ENCODE measurements at regions not wholly inside any gene's neighbourhood (a gene's known extent, or its start where the extent isn't known, plus 50 kb on each side); places are given as distances from the start of the nearest gene placed in this dataset.

DNA sequence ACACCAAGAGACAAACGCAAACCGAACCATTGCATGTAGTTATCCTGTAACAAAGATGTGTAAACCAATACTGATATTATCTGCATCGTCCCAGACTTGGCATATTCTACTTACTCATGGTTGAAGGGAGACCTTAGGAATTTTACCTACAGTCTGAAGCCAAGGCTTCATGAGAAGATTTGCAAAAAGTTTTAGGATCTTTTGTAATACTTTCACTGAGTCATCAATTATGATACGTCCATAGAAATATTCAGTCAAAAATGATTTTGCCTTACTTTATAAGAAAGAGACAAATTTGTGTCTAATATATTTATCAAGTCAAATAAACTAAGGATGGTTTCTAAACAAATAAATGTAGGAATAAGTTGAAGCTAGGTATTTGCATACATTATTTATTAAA lies 1176.1 kb upstream of the ADGRL2 start:
- H3K4me2 ChIP-seq (ENCODE audit: insufficient read depth in 1 of 2, low read depth in 2 of 2, low read length in 2 of 2): no peak overlapping the region
- POLR2A ChIA-PET (ENCODE audit: partially characterized antibody): no interaction called here
- H4K91ac ChIP-seq (replicated peaks; ENCODE audit: insufficient read length, low read length): no peak overlapping the region
- H3K36me3 ChIP-seq (ENCODE audit: control insufficient read depth in 2 of 4, insufficient read depth in 4 of 4, low read length in 3 of 4): no peaks in the 10 kb centered on the region
- no peak overlapping the region for H3K23ac ChIP-seq (ENCODE audit: insufficient read length)
- no peak overlapping the region for H2BK120ac ChIP-seq (replicated peaks; ENCODE audit: low read depth, low read length)
- 69% methylated on average over 4 of the region's 4 CpGs; no CpG with 5 or more reads in 1 of the 2 experiments for WGBS, 2 experiments (ENCODE audit: extremely low coverage in 1 of 2, insufficient coverage in 1 of 2, insufficient read length in 1 of 2, insufficient replicate concordance in 2 of 2, low coverage in 1 of 2, low lambda C conversion rate in 2 of 2, missing lambda C conversion rate in 1 of 2)
- no peaks in the 10 kb centered on the region for H3K4me1 ChIP-seq (replicated peaks in 1 of 4; ENCODE audit: control insufficient read depth in 3 of 4, insufficient read depth in 4 of 4, low read length in 3 of 4)
- H3K4me3 ChIP-seq (ENCODE audit: extremely low read depth in 1 of 4, insufficient read depth in 2 of 4, low read depth in 3 of 4, low read length in 4 of 4): no peak overlapping the region
- no peak overlapping the region for H3K56ac ChIP-seq (replicated peaks; ENCODE audit: insufficient read length, low read depth, low read length)
- no peaks in the 10 kb centered on the region for H3K27me3 ChIP-seq (replicated peaks in 1 of 4; ENCODE audit: control insufficient read depth in 3 of 4, extremely low read depth in 1 of 4, insufficient read depth in 3 of 4, low read length in 3 of 4)
- no peak overlapping the region for H4K5ac ChIP-seq (ENCODE audit: insufficient read length, low read depth, low read length)
- no peak overlapping the region for H3K4ac ChIP-seq (replicated peaks; ENCODE audit: insufficient read length, low read depth, low read length)
- H3K27ac ChIP-seq (ENCODE audit: low read depth, low read length): no peak overlapping the region
- H2BK20ac ChIP-seq (ENCODE audit: low read length): no peak overlapping the region
- no peak overlapping the region for H3K14ac ChIP-seq (ENCODE audit: insufficient read length)
- H2BK5ac ChIP-seq (ENCODE audit: low read depth, low read length): no peak overlapping the region
- no peak for DNase-seq (ENCODE audit: low read depth in 1 of 2, low spot score in 2 of 2)
- H4K8ac ChIP-seq (ENCODE audit: extremely low read depth, insufficient read depth, low read length): no peak overlapping the region
- no peak overlapping the region for H2BK15ac ChIP-seq (ENCODE audit: low read length)
- no peaks in the 10 kb centered on the region for H3K79me1 ChIP-seq (ENCODE audit: low read depth, low read length)
- H4K20me1 ChIP-seq (replicated peaks in 1 of 2; ENCODE audit: control insufficient read depth in 1 of 2, insufficient read depth in 2 of 2, low read length in 2 of 2): no peaks in the 10 kb centered on the region
- no peaks in the 10 kb centered on the region for H3K79me2 ChIP-seq (ENCODE audit: control insufficient read depth in 1 of 2, insufficient read depth in 2 of 2, low read length in 2 of 2)
- peaks cover 0 to 5% of the 10 kb centered on the region in 2 experiments; a peak in 2 of 4 replicates for H3K9me3 ChIP-seq (ENCODE audit: insufficient read depth in 2 of 2, low read depth in 1 of 2, low read length in 1 of 2)
- no peak overlapping the region for H3K9ac ChIP-seq (replicated peaks in 1 of 4; ENCODE audit: extremely low read depth in 1 of 4, low read depth in 3 of 4, low read length in 3 of 4)
- H2AK5ac ChIP-seq (ENCODE audit: low read depth, low read length): no peak overlapping the region
- no peak overlapping the region for H3K18ac ChIP-seq (ENCODE audit: extremely low read depth, low read length)
- no peak overlapping the region for H2BK12ac ChIP-seq (ENCODE audit: low read depth, low read length)
- CTCF ChIA-PET (ENCODE audit: partially characterized antibody): no interaction called here
- no peak overlapping the region for H2AFZ ChIP-seq (ENCODE audit: low read length)
- FAIRE-seq: no peak
- no peaks in the 10 kb centered on the region for H3K23me2 ChIP-seq (ENCODE audit: low read depth, low read length)
- TF ChIP-seq GABPA (IDR thresholded peaks at IDR 0.05; ENCODE audit: borderline replicate concordance, insufficient read depth, low read length) (no peak), SP1 (IDR thresholded peaks at IDR 0.05; ENCODE audit: low read depth, low read length) (no peak), RXRA (IDR thresholded peaks at IDR 0.05; ENCODE audit: insufficient read depth, low read depth, low read length) (no peak), BRCA1 (IDR thresholded peaks at IDR 0.05; ENCODE audit: low read depth, low read length) (no peak), NANOG (IDR thresholded peaks at IDR 0.05; ENCODE audit: insufficient read depth, low read depth, low read length, poor library complexity, severe bottlenecking) (no peak), YY1 (IDR thresholded peaks at IDR 0.05; ENCODE audit: low read depth, low read length) (no peak), CBX5 (IDR thresholded peaks at IDR 0.05; ENCODE audit: low read depth, low read length) (no peak), RAD21 (IDR thresholded peaks at IDR 0.05 in 1 of 2, conservative IDR thresholded peaks at IDR 0.05 in 1 of 2; ENCODE audit: low read depth in 2 of 2, low read length in 2 of 2) (no peak), SIN3A (conservative IDR thresholded peaks at IDR 0.05 in 1 of 2, IDR thresholded peaks at IDR 0.05 in 1 of 2; ENCODE audit: low read depth in 1 of 2, low read length in 2 of 2) (no peak), POLR2AphosphoS5 (IDR thresholded peaks at IDR 0.05; ENCODE audit: low read depth, low read length) (no peak), KDM1A (IDR thresholded peaks at IDR 0.05; ENCODE audit: borderline replicate concordance, low read length) (no peak)
- TF ChIP-seq, protein P1, sequence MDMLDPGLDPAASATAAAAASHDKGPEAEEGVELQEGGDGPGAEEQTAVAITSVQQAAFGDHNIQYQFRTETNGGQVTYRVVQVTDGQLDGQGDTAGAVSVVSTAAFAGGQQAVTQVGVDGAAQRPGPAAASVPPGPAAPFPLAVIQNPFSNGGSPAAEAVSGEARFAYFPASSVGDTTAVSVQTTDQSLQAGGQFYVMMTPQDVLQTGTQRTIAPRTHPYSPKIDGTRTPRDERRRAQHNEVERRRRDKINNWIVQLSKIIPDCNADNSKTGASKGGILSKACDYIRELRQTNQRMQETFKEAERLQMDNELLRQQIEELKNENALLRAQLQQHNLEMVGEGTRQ (IDR thresholded peaks at IDR 0.05; ENCODE audit: low read length): no peak
- TF ChIP-seq, protein P2, sequence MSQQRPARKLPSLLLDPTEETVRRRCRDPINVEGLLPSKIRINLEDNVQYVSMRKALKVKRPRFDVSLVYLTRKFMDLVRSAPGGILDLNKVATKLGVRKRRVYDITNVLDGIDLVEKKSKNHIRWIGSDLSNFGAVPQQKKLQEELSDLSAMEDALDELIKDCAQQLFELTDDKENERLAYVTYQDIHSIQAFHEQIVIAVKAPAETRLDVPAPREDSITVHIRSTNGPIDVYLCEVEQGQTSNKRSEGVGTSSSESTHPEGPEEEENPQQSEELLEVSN (IDR thresholded peaks at IDR 0.05): no peak

All from H1 (cell line).